ENCODE measurements at regions not wholly inside any gene's neighbourhood (a gene's known extent, or its start where the extent isn't known, plus 50 kb on each side); places are given as distances from the start of the nearest gene placed in this dataset.

- TF ChIP-seq CTCF (IDR thresholded peaks at IDR 0.05; ENCODE audit: poor library complexity) = no peak
- TF ChIP-seq EZH2phosphoT487 (IDR thresholded peaks at IDR 0.05; ENCODE audit: low read depth, severe bottlenecking, unreplicated experiment) = no peak
- no peak for TF ChIP-seq EZH2 (IDR thresholded peaks at IDR 0.05; ENCODE audit: borderline replicate concordance)
These were observed 521.9 kb upstream of the RGMA start for GRCh38 chr15:93610944-93611343.

Measured in hepatocyte (in vitro differentiated cells).